GM12864 (cell line): ENCODE measurements at regions not wholly inside any gene's neighbourhood (a gene's known extent, or its start where the extent isn't known, plus 50 kb on each side); places are given as distances from the start of the nearest gene placed in this dataset.

Source experiments
- DNase-seq: peaks from one replicate; pipeline ENCODE4 v3.0.0-alpha.2; 2011; ENCODE audit warnings: low read depth
- H3K4me3 ChIP-seq: 2 replicates; pipeline ENCODE4 v1.5.1; 2011; ENCODE audit warnings: mild to moderate bottlenecking, low read depth, low read length, control low read depth
- TF ChIP-seq, protein P1 (sequence below): IDR thresholded peaks from 2 replicates; pipeline ENCODE4 v1.5.1; 2011; ENCODE audit warnings: low read depth, mild to moderate bottlenecking, moderate library complexity, low read length, control low read depth, inconsistent platforms; ENCODE audit errors: missing control alignments

DNA sequence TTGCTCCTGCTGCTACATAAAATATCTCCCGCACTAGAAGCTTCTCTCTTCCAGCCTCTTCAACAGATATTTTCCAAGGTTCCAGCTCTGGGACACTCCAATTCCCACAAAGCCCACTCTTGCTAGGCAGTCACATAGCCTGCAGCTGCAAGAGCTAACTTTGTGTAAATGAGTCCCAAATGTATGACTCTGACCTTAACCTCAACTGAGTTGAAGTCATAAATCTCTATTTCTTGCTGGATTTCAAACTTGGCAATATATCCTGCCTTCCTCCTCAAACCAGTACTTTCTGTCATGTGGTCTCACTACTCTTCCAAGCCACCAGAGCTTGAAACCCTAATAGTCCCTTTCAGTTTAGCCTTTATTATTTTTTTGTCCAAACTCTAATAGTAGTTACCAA, 315.4 kb upstream of the GRIA3 start:
- TF ChIP-seq, protein P1, sequence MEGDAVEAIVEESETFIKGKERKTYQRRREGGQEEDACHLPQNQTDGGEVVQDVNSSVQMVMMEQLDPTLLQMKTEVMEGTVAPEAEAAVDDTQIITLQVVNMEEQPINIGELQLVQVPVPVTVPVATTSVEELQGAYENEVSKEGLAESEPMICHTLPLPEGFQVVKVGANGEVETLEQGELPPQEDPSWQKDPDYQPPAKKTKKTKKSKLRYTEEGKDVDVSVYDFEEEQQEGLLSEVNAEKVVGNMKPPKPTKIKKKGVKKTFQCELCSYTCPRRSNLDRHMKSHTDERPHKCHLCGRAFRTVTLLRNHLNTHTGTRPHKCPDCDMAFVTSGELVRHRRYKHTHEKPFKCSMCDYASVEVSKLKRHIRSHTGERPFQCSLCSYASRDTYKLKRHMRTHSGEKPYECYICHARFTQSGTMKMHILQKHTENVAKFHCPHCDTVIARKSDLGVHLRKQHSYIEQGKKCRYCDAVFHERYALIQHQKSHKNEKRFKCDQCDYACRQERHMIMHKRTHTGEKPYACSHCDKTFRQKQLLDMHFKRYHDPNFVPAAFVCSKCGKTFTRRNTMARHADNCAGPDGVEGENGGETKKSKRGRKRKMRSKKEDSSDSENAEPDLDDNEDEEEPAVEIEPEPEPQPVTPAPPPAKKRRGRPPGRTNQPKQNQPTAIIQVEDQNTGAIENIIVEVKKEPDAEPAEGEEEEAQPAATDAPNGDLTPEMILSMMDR = no peak
- no peak for DNase-seq
- no peak overlapping the region for H3K4me3 ChIP-seq

DNA sequence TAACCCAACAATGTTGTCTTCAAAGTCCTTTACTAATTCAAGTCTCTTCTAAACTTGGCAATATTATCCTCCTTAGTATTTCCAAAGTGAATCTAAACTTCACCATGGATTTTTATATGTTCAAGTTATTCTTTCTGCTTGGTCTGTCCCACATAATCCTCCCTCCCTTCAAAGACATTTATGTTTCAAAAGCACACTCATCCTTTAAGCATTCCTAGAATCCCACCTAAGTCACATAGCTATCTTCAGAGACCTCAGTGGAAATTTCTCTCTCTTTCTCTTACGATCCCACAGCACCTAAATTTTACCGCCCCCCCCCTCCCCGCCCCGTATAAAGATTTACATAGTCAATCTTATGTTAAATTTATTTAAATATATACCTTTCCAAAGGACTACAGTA, 314.9 kb upstream of the GRIA3 start:
- DNase-seq = no peak
- no peak overlapping the region for H3K4me3 ChIP-seq
- TF ChIP-seq, protein P1 = no peak

DNA sequence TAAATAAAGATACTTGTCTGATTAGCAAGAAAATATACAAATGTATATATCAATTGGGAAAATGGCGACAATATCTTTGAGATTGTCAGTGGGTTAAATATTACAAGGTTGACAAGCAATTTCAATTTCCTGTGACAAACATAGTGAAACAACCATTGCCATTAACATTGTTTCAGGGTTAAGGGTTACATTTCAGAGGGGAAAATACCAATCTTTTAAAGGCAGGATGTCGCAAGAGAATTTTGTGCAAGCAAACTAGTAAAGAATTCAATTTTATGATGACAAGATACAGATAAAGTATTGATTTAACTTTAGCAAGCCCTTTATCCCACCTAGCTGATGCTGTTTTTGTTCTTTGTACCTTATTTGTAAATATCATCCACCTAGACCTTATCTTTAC, 305.8 kb upstream of the GRIA3 start:
- TF ChIP-seq, protein P1 = no peak
- no peak overlapping the region for H3K4me3 ChIP-seq
- no peak for DNase-seq

DNA sequence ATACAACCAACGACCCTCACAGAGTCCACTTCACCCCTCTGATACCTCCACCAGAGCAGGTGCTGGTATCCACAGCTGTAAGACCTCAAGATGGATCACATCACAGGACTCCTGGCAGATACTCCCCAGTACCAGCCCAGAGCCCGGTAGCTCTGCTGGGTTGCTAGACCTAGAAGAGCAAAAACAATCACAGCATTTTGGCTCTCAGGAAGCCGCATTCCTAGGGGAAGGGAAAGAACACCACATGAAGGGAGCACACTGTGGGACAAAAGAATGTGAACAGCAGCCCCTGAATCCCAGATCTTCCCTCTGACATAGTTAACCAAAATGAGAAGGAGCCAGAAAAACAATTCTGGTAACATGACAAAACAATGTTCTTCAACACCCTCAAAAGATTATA, 303.1 kb upstream of the GRIA3 start:
- DNase-seq = no peak
- TF ChIP-seq, protein P1 = no peak
- no peak overlapping the region for H3K4me3 ChIP-seq

DNA sequence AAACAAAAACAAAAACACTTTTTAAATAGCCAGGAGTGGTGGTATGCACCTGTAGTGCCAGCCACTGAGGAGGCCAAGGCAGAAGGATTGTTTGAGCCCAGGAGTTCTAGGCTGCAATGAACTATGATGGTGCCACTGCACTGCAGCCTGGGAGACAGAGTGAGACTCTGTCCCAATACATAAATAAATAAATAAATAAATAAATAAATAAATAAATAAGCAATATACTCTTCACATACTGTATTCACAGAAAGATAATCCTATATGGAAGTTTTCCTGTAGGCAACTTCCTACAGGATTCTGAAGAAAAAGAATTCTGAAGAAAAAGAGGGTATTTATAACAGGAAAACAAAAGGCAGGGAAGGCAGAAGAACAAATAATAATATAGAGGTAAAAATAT, 293.3 kb upstream of the GRIA3 start:
- TF ChIP-seq, protein P1 = no peak
- no peak for DNase-seq
- no peak overlapping the region for H3K4me3 ChIP-seq

DNA sequence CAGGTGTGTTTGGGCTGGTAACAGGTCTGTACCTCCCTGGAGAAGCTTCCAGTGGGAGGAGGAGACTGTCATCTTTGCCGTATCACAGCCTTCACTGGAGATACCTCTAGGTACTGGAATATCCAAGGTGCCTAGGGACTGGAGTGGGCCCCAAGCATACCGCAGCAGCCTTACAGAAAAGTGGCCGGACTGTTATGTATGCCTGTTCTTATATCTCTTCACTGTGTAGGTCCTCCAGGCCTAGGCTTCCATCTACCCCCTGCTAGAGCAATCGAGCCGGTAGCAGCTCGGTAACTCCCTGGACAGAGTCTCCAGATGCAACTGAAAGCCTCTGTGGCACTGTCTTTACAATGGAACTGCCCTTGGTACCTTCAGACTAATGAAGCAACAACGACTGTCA, 277.4 kb upstream of the GRIA3 start:
- TF ChIP-seq, protein P1 = no peak
- no peak overlapping the region for H3K4me3 ChIP-seq
- DNase-seq = no peak

DNA sequence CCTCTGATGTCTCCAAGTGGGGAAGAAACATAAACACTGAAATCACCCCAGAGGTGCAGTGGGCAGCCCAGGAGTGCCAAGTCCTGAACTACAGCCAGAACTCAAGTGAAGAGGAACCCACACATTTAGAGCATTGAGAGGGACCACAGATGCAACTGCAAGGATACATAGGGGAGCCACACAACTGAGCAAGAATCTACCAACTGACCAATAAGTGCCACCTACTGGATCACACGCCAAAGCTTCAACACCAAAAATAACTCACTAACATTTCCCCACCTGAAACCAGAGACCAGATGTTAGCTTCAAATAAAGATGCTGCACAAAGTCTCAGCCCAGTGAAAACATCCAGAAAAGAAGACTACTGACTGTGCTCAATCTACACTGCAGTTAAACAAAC, 276.7 kb upstream of the GRIA3 start:
- TF ChIP-seq, protein P1 = no peak
- no peak overlapping the region for H3K4me3 ChIP-seq
- no peak for DNase-seq
